H1 (cell line): ENCODE measurements at regions not wholly inside any gene's neighbourhood (a gene's known extent, or its start where the extent isn't known, plus 50 kb on each side); places are given as distances from the start of the nearest gene placed in this dataset.

Experiments used
- CTCF ChIA-PET: fragments of 300-600 bp; sonication (Branson Sonifier 250); formaldehyde crosslinking; loops from one replicate; lab custom pipeline; 2021; ENCODE audit not compliant: partially characterized antibody; lab: Charles Lee
- POLR2A ChIA-PET: fragments of 300-600 bp; sonication (Branson Sonifier 250); formaldehyde crosslinking; loops from one replicate; lab custom pipeline; 2021; ENCODE audit warnings: inconsistent platforms; ENCODE audit not compliant: partially characterized antibody; lab: Charles Lee
- DNase-seq, 2 experiments: peaks; one replicate each; pipeline versions ENCODE4 v3.0.0 to v3.0.0-alpha.2; 2010 to 2022; ENCODE audit warnings: low spot score in 2 of 2, low read depth in 1 of 2, mixed read lengths in 1 of 2
- FAIRE-seq: peaks from 2 replicates; lab custom pipeline; 2011; peaks lifted over from hg19 to GRCh38; lab: Jason Lieb, UNC
- H2AFZ ChIP-seq: 2 replicates; pipeline ENCODE4 v1.8.1; 2012; ENCODE audit warnings: low read length, inconsistent platforms
- H2AK5ac ChIP-seq: 2 replicates; pipeline ENCODE4 v1.6.1; 2013; ENCODE audit warnings: low read depth, low read length
- H2BK120ac ChIP-seq: replicated peaks from 2 replicates; pipeline ENCODE3; 2013; ENCODE audit warnings: low read depth, low read length, inconsistent platforms
- H2BK12ac ChIP-seq: 2 replicates; pipeline ENCODE4 v1.6.1; 2013; ENCODE audit warnings: low read depth, low read length
- H2BK15ac ChIP-seq: 2 replicates; pipeline ENCODE4 v1.6.1; 2013; ENCODE audit warnings: low read length
- H2BK20ac ChIP-seq: 2 replicates; pipeline ENCODE4 v1.6.1; 2013; ENCODE audit warnings: low read length
- H2BK5ac ChIP-seq: 2 replicates; pipeline ENCODE4 v1.6.1; 2013; ENCODE audit warnings: low read depth, low read length
- H3K14ac ChIP-seq: 2 replicates; pipeline ENCODE4 v1.6.1; 2013; ENCODE audit warnings: inconsistent platforms; ENCODE audit not compliant: insufficient read length
- H3K18ac ChIP-seq: 2 replicates; pipeline ENCODE4 v1.6.1; 2013; ENCODE audit warnings: low read length; ENCODE audit errors: extremely low read depth
- H3K23ac ChIP-seq: 2 replicates; pipeline ENCODE4 v1.6.1; 2013; ENCODE audit warnings: inconsistent platforms; ENCODE audit not compliant: insufficient read length
- H3K23me2 ChIP-seq: 2 replicates; pipeline ENCODE4 v1.6.1; 2013; ENCODE audit warnings: low read depth, low read length
- H3K27ac ChIP-seq: 2 replicates; pipeline ENCODE4 v1.6.1; 2011; ENCODE audit warnings: low read depth, low read length, inconsistent platforms
- H3K27me3 ChIP-seq, 4 experiments: replicated peaks in 1 of 4; 1 replicate in 1 of 4; 2 replicates in 3 of 4; pipeline versions ENCODE4 v1.6.1 to v1.8.1; 2011 to 2013; ENCODE audit warnings: low read length in 3 of 4, mild to moderate bottlenecking in 3 of 4, inconsistent platforms in 2 of 4, mixed read lengths in 2 of 4, moderate library complexity in 1 of 4; ENCODE audit not compliant: control insufficient read depth in 3 of 4, insufficient read depth in 3 of 4; ENCODE audit errors: extremely low read depth in 1 of 4
- H3K36me3 ChIP-seq, 4 experiments: 2 replicates each; pipeline versions ENCODE4 v1.6.1 to v1.8.1; 2011 to 2013; ENCODE audit warnings: mild to moderate bottlenecking in 4 of 4, low read length in 3 of 4, moderate library complexity in 2 of 4, control low read depth in 1 of 4, inconsistent platforms in 1 of 4; ENCODE audit not compliant: insufficient read depth in 4 of 4, control insufficient read depth in 2 of 4
- H3K4ac ChIP-seq: replicated peaks from 2 replicates; pipeline ENCODE3; 2013; ENCODE audit warnings: low read length, low read depth, mixed read lengths, inconsistent platforms; ENCODE audit not compliant: insufficient read length
- H3K4me1 ChIP-seq, 4 experiments: replicated peaks in 1 of 4; 1 replicate in 1 of 4; 2 replicates in 3 of 4; pipeline versions ENCODE4 v1.6.1 to v1.8.1; 2011 to 2013; ENCODE audit warnings: low read length in 3 of 4, inconsistent platforms in 2 of 4, mixed read lengths in 1 of 4; ENCODE audit not compliant: insufficient read depth in 4 of 4, control insufficient read depth in 3 of 4
- H3K4me2 ChIP-seq, 2 experiments: 2 replicates each; pipeline versions ENCODE4 v1.6.1 to v1.8.1; 2011 to 2013; ENCODE audit warnings: low read depth in 2 of 2, low read length in 2 of 2, control low read depth in 1 of 2, inconsistent platforms in 1 of 2, mild to moderate bottlenecking in 1 of 2; ENCODE audit not compliant: insufficient read depth in 1 of 2
- H3K4me3 ChIP-seq, 4 experiments: fragments of 200-600, 300-600 bp in 1 of 4; sonication (generic), shearing (Covaris generic), sonication (Bioruptor Twin) in 1 of 4; 2 replicates each; pipeline versions ENCODE4 v1.5.1 to v1.8.1; 2011 to 2016; ENCODE audit warnings: low read length in 4 of 4, low read depth in 3 of 4, control low read depth in 2 of 4, inconsistent platforms in 2 of 4, mild to moderate bottlenecking in 2 of 4, mixed read lengths in 1 of 4, moderate library complexity in 1 of 4; ENCODE audit not compliant: insufficient read depth in 2 of 4; ENCODE audit errors: extremely low read depth in 1 of 4
- H3K56ac ChIP-seq: replicated peaks from 2 replicates; pipeline ENCODE3; 2013; ENCODE audit warnings: low read depth, mild to moderate bottlenecking, mixed read lengths, low read length, inconsistent platforms; ENCODE audit not compliant: insufficient read length
- H3K79me1 ChIP-seq: 2 replicates; pipeline ENCODE4 v1.6.1; 2013; ENCODE audit warnings: low read depth, low read length, control low read depth
- H3K79me2 ChIP-seq, 2 experiments: 2 replicates each; pipeline versions ENCODE4 v1.6.1 to v1.8.1; 2012 to 2013; ENCODE audit warnings: low read length in 2 of 2, mild to moderate bottlenecking in 2 of 2, inconsistent platforms in 1 of 2; ENCODE audit not compliant: insufficient read depth in 2 of 2, control insufficient read depth in 1 of 2
- H3K9ac ChIP-seq, 4 experiments: replicated peaks in 1 of 4; 1 replicate in 1 of 4; 2 replicates in 3 of 4; pipeline versions ENCODE4 v1.6.1 to v1.8.1; 2011 to 2013; ENCODE audit warnings: low read depth in 3 of 4, low read length in 3 of 4, control low read depth in 2 of 4, mild to moderate bottlenecking in 2 of 4, moderate library complexity in 2 of 4, inconsistent platforms in 1 of 4; ENCODE audit errors: extremely low read depth in 1 of 4
- H3K9me3 ChIP-seq, 2 experiments: 2 replicates each; pipeline versions ENCODE4 v1.6.1 to v1.8.1; 2012 to 2013; ENCODE audit warnings: mild to moderate bottlenecking in 2 of 2, moderate library complexity in 2 of 2, control low read depth in 1 of 2, inconsistent platforms in 1 of 2, low read depth in 1 of 2, low read length in 1 of 2, mixed read lengths in 1 of 2; ENCODE audit not compliant: insufficient read depth in 2 of 2
- H4K20me1 ChIP-seq, 2 experiments: replicated peaks in 1 of 2; 2 replicates each; pipeline versions ENCODE3 to v1.8.1; 2011 to 2013; ENCODE audit warnings: inconsistent platforms in 2 of 2, low read length in 2 of 2, mild to moderate bottlenecking in 1 of 2; ENCODE audit not compliant: insufficient read depth in 2 of 2, control insufficient read depth in 1 of 2
- H4K5ac ChIP-seq: 2 replicates; pipeline ENCODE4 v1.6.1; 2013; ENCODE audit warnings: low read length, low read depth, mixed read lengths, inconsistent platforms; ENCODE audit not compliant: insufficient read length
- H4K8ac ChIP-seq: 2 replicates; pipeline ENCODE4 v1.8.0; 2013; ENCODE audit warnings: mild to moderate bottlenecking, moderate library complexity, low read length, inconsistent platforms; ENCODE audit not compliant: insufficient read depth; ENCODE audit errors: extremely low read depth
- H4K91ac ChIP-seq: replicated peaks from 2 replicates; pipeline ENCODE3; 2013; ENCODE audit warnings: low read length, mixed read lengths, inconsistent platforms; ENCODE audit not compliant: insufficient read length
- ASH2L ChIP-seq: fragments of 200-600, 300-600 bp; sonication (generic); IDR thresholded peaks from one replicate; pipeline ENCODE4 v1.7.1; 2017; ENCODE audit warnings: low read length
- EZH2 ChIP-seq: fragments of 200-600 bp; sonication (generic); IDR thresholded peaks from 2 replicates; pipeline ENCODE4 v1.7.1; 2012; ENCODE audit warnings: low read depth, mild to moderate bottlenecking, moderate library complexity, low read length, inconsistent platforms; ENCODE audit not compliant: severe bottlenecking
- GABPA ChIP-seq: IDR thresholded peaks from 2 replicates; pipeline ENCODE4 v1.6.1; 2011; ENCODE audit warnings: mild to moderate bottlenecking, low read length, moderate library complexity, borderline replicate concordance; ENCODE audit not compliant: insufficient read depth
- POLR2A ChIP-seq, 2 experiments: IDR thresholded peaks; 1 replicate in 1 of 2; 2 replicates in 1 of 2; pipeline ENCODE4 v1.6.1; 2011; ENCODE audit warnings: low read depth in 2 of 2, low read length in 2 of 2, mild to moderate bottlenecking in 2 of 2; ENCODE audit errors: control extremely low read depth in 1 of 2
- POLR2AphosphoS5 ChIP-seq: IDR thresholded peaks from 2 replicates; pipeline ENCODE4 v1.6.1; 2011; ENCODE audit warnings: low read depth, low read length
- SIX5 ChIP-seq: IDR thresholded peaks from 2 replicates; pipeline ENCODE4 v1.6.1; 2011; ENCODE audit warnings: mild to moderate bottlenecking, low read depth, low read length
- USF2 ChIP-seq: IDR thresholded peaks from 2 replicates; pipeline ENCODE4 v1.6.1; 2011; ENCODE audit warnings: low read length, improper control_type of control experiment
- WGBS, 2 experiments: shearing (Covaris generic) in 1 of 2; methylation state at CpG; one replicate each; pipeline versions ENCODE4 v1.1.6 to v1.1.7; 2013 to 2015; ENCODE audit warnings: low lambda C conversion rate in 2 of 2, mixed read lengths in 2 of 2, inconsistent platforms in 1 of 2, low coverage in 1 of 2, missing lambda C conversion rate in 1 of 2; ENCODE audit not compliant: insufficient replicate concordance in 2 of 2, insufficient coverage in 1 of 2, insufficient read length in 1 of 2; ENCODE audit errors: extremely low coverage in 1 of 2, missing lambda C conversion rate in 1 of 2; 5-methylcytosine and 5-hydroxymethylcytosine counted together

GRCh38 chr5:145365464-145365863, 469.7 kb downstream of the PRELID2 start:
- H3K27ac ChIP-seq: no peak overlapping the region
- POLR2A ChIA-PET: no interaction called here
- H3K27me3 ChIP-seq: no peaks in the 10 kb centered on the region
- H2BK120ac ChIP-seq: no peak overlapping the region
- H3K9ac ChIP-seq: no peak overlapping the region
- no peak overlapping the region for H4K91ac ChIP-seq
- H2BK15ac ChIP-seq: no peak overlapping the region
- H2AK5ac ChIP-seq: no peak overlapping the region
- H2BK12ac ChIP-seq: no peak overlapping the region
- no peak overlapping the region for H3K56ac ChIP-seq
- TF ChIP-seq EZH2: no peak
- TF ChIP-seq USF2: no peak
- no peak for TF ChIP-seq POLR2A (IDR thresholded peaks at IDR 0.05; ENCODE audit: control extremely low read depth in 1 of 2, low read depth in 2 of 2, low read length in 2 of 2)
- TF ChIP-seq ASH2L: no peak
- no peak for TF ChIP-seq SIX5
- TF ChIP-seq GABPA: no peak
- no peak for TF ChIP-seq POLR2AphosphoS5
- CTCF ChIA-PET: interaction anchor here (1.3 kb wide), 1 partner anchor 19 kb away, joined by 5 read pairs; no protein-coding TSS in a partner anchor
- H2BK20ac ChIP-seq: no peak overlapping the region
- no peaks in the 10 kb centered on the region for H3K36me3 ChIP-seq
- H3K4ac ChIP-seq: no peak overlapping the region
- H4K8ac ChIP-seq: no peak overlapping the region
- peaks cover 2% of the 10 kb centered on the region; the same call in 1 of the 2 replicates for H3K23me2 ChIP-seq
- H3K4me3 ChIP-seq: no peak overlapping the region
- WGBS, 2 experiments: 87% methylated on average over 3 of the region's 3 CpGs; no CpG with 5 or more reads in 1 of the 2 experiments
- FAIRE-seq: no peak
- H4K5ac ChIP-seq: no peak overlapping the region
- H3K4me1 ChIP-seq: no peaks in the 10 kb centered on the region
- H3K4me2 ChIP-seq: no peak overlapping the region
- DNase-seq: no peak
- H4K20me1 ChIP-seq: no peaks in the 10 kb centered on the region
- H3K79me2 ChIP-seq: no peaks in the 10 kb centered on the region
- no peaks in the 10 kb centered on the region for H3K79me1 ChIP-seq
- no peak overlapping the region for H2BK5ac ChIP-seq
- no peak overlapping the region for H2AFZ ChIP-seq
- no peak overlapping the region for H3K14ac ChIP-seq
- no peaks in the 10 kb centered on the region for H3K9me3 ChIP-seq
- no peak overlapping the region for H3K23ac ChIP-seq
- no peak overlapping the region for H3K18ac ChIP-seq
